ENCODE measurements at regions not wholly inside any gene's neighbourhood (a gene's known extent, or its start where the extent isn't known, plus 50 kb on each side); places are given as distances from the start of the nearest gene placed in this dataset.
"Not testable (repeated sequence)": the region's sequence is repeated elsewhere in the genome, so short reads cannot be mapped to it uniquely, and the experiment has no call there.

GRCh38 chr12:87336814-87337336 lies 692.3 kb downstream of the C12orf50 start:
- Mint-ChIP-seq H3K27me3 (ENCODE audit: unreplicated experiment) (no peaks in the 10 kb centered on the region), H3K27ac (ENCODE audit: unreplicated experiment) (no peak overlapping the region), H3K36me3 (ENCODE audit: low read depth, unreplicated experiment) (no peaks in the 10 kb centered on the region), H3K4me1 (ENCODE audit: unreplicated experiment) (peaks cover 10% of the 10 kb centered on the region), H3K9me3 (ENCODE audit: unreplicated experiment) (no peaks in the 10 kb centered on the region), H3K4me3 (ENCODE audit: unreplicated experiment) (no peak overlapping the region)
- DNase-seq (ENCODE audit: low spot score) = no peak
- no peak for TF ChIP-seq CTCF (IDR thresholded peaks at IDR 0.05; ENCODE audit: unreplicated experiment)

- H3K4me1 Mint-ChIP-seq (ENCODE audit: unreplicated experiment) = peaks cover 10% of the 10 kb centered on the region
- H3K36me3 Mint-ChIP-seq (ENCODE audit: low read depth, unreplicated experiment) = no peaks in the 10 kb centered on the region
- no peaks in the 10 kb centered on the region for H3K27me3 Mint-ChIP-seq (ENCODE audit: unreplicated experiment)
- TF ChIP-seq CTCF (IDR thresholded peaks at IDR 0.05; ENCODE audit: unreplicated experiment) = no peak
- DNase-seq (ENCODE audit: low spot score) = no peak
- H3K27ac Mint-ChIP-seq (ENCODE audit: unreplicated experiment) = no peak overlapping the region
- no peaks in the 10 kb centered on the region for H3K9me3 Mint-ChIP-seq (ENCODE audit: unreplicated experiment)
- no peak overlapping the region for H3K4me3 Mint-ChIP-seq (ENCODE audit: unreplicated experiment)
These were observed 696.0 kb downstream of the C12orf50 start for GRCh38 chr12:87332987-87333726.

DNA sequence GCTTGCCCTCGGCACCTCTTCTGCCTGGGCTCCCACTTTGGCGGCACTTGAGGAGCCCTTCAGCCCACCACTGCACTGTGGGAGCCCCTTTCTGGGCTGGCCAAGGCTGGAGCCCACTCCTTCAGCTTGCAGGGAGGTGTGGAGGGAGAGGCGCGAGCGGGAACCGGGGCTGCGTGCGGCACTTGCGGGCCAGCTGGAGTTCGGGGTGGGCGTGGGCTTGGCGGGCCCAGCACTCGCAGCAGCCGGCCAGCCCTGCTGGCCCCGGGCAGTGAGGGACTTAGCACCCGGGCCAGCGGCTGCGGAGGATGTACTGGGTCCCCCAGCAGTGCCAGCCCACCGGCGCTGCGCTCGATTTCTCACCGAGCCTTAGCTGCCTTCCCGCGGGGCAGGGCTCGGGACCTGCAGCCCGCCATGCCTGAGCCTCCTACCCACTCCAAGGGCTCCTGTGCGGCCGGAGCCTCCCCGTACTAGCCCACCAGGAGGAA lies 699.1 kb downstream of the C12orf50 start:
- not testable (repeated sequence) for H3K36me3 Mint-ChIP-seq (ENCODE audit: low read depth, unreplicated experiment); H3K27me3 Mint-ChIP-seq (ENCODE audit: unreplicated experiment); H3K9me3 Mint-ChIP-seq (ENCODE audit: unreplicated experiment); H3K4me3 Mint-ChIP-seq (ENCODE audit: unreplicated experiment); DNase-seq (ENCODE audit: low spot score); H3K27ac Mint-ChIP-seq (ENCODE audit: unreplicated experiment)
- peaks cover 10% of the 10 kb centered on the region for H3K4me1 Mint-ChIP-seq (ENCODE audit: unreplicated experiment)

DNA sequence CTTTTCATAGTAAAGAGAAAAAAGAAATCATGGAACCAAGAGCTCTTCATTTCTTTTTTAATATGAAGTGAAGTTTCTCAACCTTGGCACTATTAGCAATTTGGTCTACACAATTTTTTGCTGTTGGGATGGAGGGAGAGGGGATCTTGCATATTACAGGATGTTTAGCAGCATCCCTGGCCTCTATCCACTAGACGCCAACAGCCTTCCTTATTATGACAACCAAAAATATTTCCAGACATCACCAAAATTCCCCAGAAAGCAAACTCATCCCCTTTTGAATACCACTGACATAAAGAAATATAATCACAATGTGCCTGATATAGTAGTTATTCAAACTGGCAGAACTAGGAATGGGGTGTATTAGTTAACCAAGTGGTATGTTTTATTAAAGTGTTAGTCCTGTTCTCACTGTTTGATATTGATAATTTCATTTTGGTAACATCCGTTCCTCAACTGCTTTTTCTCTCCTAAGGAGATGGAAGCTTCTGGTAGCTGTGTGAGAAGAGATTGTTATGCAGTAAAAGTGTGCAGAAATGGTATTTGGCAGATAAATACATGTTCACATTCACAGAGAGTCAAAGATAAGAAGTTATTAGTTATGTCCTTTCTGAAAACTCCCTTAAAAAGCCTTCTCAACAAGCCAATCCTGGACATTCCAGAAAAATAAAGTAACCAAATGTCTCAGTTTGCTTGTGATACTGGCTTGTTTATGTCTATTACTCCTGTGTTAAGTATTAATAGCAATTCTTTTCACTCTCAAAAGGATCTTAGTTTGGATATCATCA lies 699.9 kb downstream of the C12orf50 start:
- H3K4me3 Mint-ChIP-seq (ENCODE audit: unreplicated experiment) = no peak overlapping the region
- H3K9me3 Mint-ChIP-seq (ENCODE audit: unreplicated experiment) = no peaks in the 10 kb centered on the region
- H3K36me3 Mint-ChIP-seq (ENCODE audit: low read depth, unreplicated experiment) = no peaks in the 10 kb centered on the region
- H3K4me1 Mint-ChIP-seq (ENCODE audit: unreplicated experiment) = peaks cover 10% of the 10 kb centered on the region
- no peak for TF ChIP-seq CTCF (IDR thresholded peaks at IDR 0.05; ENCODE audit: unreplicated experiment)
- H3K27me3 Mint-ChIP-seq (ENCODE audit: unreplicated experiment) = no peaks in the 10 kb centered on the region
- no peak for DNase-seq (ENCODE audit: low spot score)
- no peak overlapping the region for H3K27ac Mint-ChIP-seq (ENCODE audit: unreplicated experiment)

DNA sequence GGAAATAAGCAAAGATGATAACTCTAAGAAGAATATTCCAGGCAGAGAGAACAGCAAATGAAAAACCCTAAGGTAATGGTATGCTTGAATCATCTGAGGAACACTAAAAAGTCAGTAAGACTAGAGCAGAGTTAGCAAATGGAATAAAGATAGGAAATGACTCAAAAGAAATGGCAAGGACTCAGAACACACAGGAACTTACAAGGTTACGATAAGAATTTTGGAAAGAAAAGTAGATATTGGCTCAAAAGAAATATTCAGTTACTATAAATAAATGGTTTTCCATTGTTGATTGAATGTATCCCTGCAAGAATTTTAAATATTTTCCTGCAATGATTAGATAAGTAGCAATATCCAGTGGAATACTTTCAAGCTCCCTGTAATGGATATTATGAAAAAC lies 705.8 kb downstream of the C12orf50 start:
- H3K9me3 Mint-ChIP-seq (ENCODE audit: unreplicated experiment) = no peaks in the 10 kb centered on the region
- no peaks in the 10 kb centered on the region for H3K36me3 Mint-ChIP-seq (ENCODE audit: low read depth, unreplicated experiment)
- no peaks in the 10 kb centered on the region for H3K27me3 Mint-ChIP-seq (ENCODE audit: unreplicated experiment)
- H3K4me1 Mint-ChIP-seq (ENCODE audit: unreplicated experiment) = peaks cover 5% of the 10 kb centered on the region
- DNase-seq (ENCODE audit: low spot score) = no peak
- TF ChIP-seq CTCF (IDR thresholded peaks at IDR 0.05; ENCODE audit: unreplicated experiment) = no peak
- no peak overlapping the region for H3K27ac Mint-ChIP-seq (ENCODE audit: unreplicated experiment)
- H3K4me3 Mint-ChIP-seq (ENCODE audit: unreplicated experiment) = no peak overlapping the region
